Dermis blood vessel endothelial cell (primary cell): ENCODE measurements at regions not wholly inside any gene's neighbourhood (a gene's known extent, or its start where the extent isn't known, plus 50 kb on each side); places are given as distances from the start of the nearest gene placed in this dataset.
"Not testable (repeated sequence)": the region's sequence is repeated elsewhere in the genome, so short reads cannot be mapped to it uniquely, and the experiment has no call there.

Source experiments
- DNase-seq: peaks from one replicate; pipeline ENCODE4 v3.0.0; 2010

GRCh38 chr21:15558884-15559283 is 170.9 kb upstream of the USP25 start:
- DNase-seq, result no peak

- DNase-seq, result no peak
These were observed 170.1 kb upstream of the USP25 start for GRCh38 chr21:15559660-15560059.

GRCh38 chr21:15560383-15561056 is 169.3 kb upstream of the USP25 start:
- DNase-seq, result no peak

- no peak for DNase-seq
These were observed 167.0 kb upstream of the USP25 start for GRCh38 chr21:15562748-15563147.

- no peak for DNase-seq
These were observed 164.9 kb upstream of the USP25 start for GRCh38 chr21:15564907-15565306.

GRCh38 chr21:15566703-15567102 is 163.1 kb upstream of the USP25 start:
- DNase-seq, result no peak

- DNase-seq, result no peak
These were observed 162.6 kb upstream of the USP25 start for GRCh38 chr21:15567191-15567590.

- no peak for DNase-seq
These were observed 161.3 kb upstream of the USP25 start for GRCh38 chr21:15568516-15568915.

GRCh38 chr21:15586752-15587427 is 142.9 kb upstream of the USP25 start:
- DNase-seq, result no peak

GRCh38 chr21:15592271-15592860 is 137.4 kb upstream of the USP25 start:
- DNase-seq, result peak; percentile 69

- no peak for DNase-seq
These were observed 136.8 kb upstream of the USP25 start for GRCh38 chr21:15592957-15593356.

- DNase-seq, result no peak
These were observed 128.4 kb upstream of the USP25 start for GRCh38 chr21:15601390-15601789.

GRCh38 chr21:15604413-15604812 is 125.4 kb upstream of the USP25 start:
- peak; percentile 42 for DNase-seq

- no peak for DNase-seq
These were observed 115.0 kb upstream of the USP25 start for GRCh38 chr21:15614766-15615165.

- no peak for DNase-seq
These were observed 112.8 kb upstream of the USP25 start for GRCh38 chr21:15616864-15617574.

- DNase-seq, result peak; percentile 36
These were observed 111.8 kb upstream of the USP25 start for GRCh38 chr21:15617964-15618363.

GRCh38 chr21:15620892-15621291 is 108.9 kb upstream of the USP25 start:
- DNase-seq, result no peak

- no peak for DNase-seq
These were observed 105.1 kb upstream of the USP25 start for GRCh38 chr21:15624646-15625045.

- DNase-seq, result no peak
These were observed 104.4 kb upstream of the USP25 start for GRCh38 chr21:15625363-15625762.

- no peak for DNase-seq
These were observed 103.8 kb upstream of the USP25 start for GRCh38 chr21:15626031-15626430.

GRCh38 chr21:15627011-15627410 is 102.8 kb upstream of the USP25 start:
- DNase-seq, result no peak

- DNase-seq, result no peak
These were observed 102.0 kb upstream of the USP25 start for GRCh38 chr21:15627823-15628222.

- peak; percentile 52 for DNase-seq
These were observed 98.4 kb upstream of the USP25 start for GRCh38 chr21:15631342-15631741.

GRCh38 chr21:15634541-15634940 is 95.2 kb upstream of the USP25 start:
- not testable (repeated sequence) for DNase-seq
